ENCODE measurements at regions not wholly inside any gene's neighbourhood (a gene's known extent, or its start where the extent isn't known, plus 50 kb on each side); places are given as distances from the start of the nearest gene placed in this dataset.

- TF ChIP-seq, protein P1, sequence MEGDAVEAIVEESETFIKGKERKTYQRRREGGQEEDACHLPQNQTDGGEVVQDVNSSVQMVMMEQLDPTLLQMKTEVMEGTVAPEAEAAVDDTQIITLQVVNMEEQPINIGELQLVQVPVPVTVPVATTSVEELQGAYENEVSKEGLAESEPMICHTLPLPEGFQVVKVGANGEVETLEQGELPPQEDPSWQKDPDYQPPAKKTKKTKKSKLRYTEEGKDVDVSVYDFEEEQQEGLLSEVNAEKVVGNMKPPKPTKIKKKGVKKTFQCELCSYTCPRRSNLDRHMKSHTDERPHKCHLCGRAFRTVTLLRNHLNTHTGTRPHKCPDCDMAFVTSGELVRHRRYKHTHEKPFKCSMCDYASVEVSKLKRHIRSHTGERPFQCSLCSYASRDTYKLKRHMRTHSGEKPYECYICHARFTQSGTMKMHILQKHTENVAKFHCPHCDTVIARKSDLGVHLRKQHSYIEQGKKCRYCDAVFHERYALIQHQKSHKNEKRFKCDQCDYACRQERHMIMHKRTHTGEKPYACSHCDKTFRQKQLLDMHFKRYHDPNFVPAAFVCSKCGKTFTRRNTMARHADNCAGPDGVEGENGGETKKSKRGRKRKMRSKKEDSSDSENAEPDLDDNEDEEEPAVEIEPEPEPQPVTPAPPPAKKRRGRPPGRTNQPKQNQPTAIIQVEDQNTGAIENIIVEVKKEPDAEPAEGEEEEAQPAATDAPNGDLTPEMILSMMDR (IDR thresholded peaks at IDR 0.05; ENCODE audit: insufficient read depth, low read length, poor library complexity, severe bottlenecking) = no peak
- H3K27me3 ChIP-seq (ENCODE audit: control insufficient read depth, insufficient read depth, low read length) = no peaks in the 10 kb centered on the region
- H3K36me3 ChIP-seq (ENCODE audit: control insufficient read depth, insufficient read depth, low read length) = no peaks in the 10 kb centered on the region
- H3K4me3 ChIP-seq (ENCODE audit: low read depth, low read length) = no peak overlapping the region
- DNase-seq (ENCODE audit: low read depth) = no peak
Observed at GRCh38 chr2:234615643-234616356, 118.9 kb upstream of the ARL4C start.

DNA sequence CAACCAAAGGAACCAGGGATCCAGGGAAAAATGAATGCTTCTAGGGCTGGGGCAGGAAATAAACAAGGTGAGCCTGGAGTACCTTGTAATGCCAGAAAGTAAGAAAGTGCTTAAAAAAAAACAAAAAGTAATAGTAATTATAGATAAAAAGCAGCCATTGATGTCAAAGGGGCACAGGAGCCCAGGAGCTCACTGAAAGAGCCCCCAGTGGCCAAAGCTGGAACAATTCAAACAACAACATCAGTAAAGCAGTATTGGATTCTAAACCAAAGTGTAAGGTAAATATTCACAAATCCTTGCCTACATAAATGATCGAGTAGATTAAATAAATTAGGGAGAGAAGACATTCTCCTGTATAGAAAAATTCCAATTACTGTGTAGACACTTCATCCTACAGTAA, 114.3 kb upstream of the ARL4C start:
- Histone ChIP-seq H3K36me3 (ENCODE audit: control insufficient read depth, insufficient read depth, low read length) (no peaks in the 10 kb centered on the region), H3K4me3 (ENCODE audit: low read depth, low read length) (no peak overlapping the region), H3K27me3 (ENCODE audit: control insufficient read depth, insufficient read depth, low read length) (no peaks in the 10 kb centered on the region)
- TF ChIP-seq, protein P1 (IDR thresholded peaks at IDR 0.05; ENCODE audit: insufficient read depth, low read length, poor library complexity, severe bottlenecking) = peak; percentile 29
- no peak for DNase-seq (ENCODE audit: low read depth)

GRCh38 chr2:234608946-234609345, 112.1 kb upstream of the ARL4C start:
- H3K36me3 ChIP-seq (ENCODE audit: control insufficient read depth, insufficient read depth, low read length) = no peaks in the 10 kb centered on the region
- H3K4me3 ChIP-seq (ENCODE audit: low read depth, low read length) = no peak overlapping the region
- no peak for DNase-seq (ENCODE audit: low read depth)
- TF ChIP-seq, protein P1 (IDR thresholded peaks at IDR 0.05; ENCODE audit: insufficient read depth, low read length, poor library complexity, severe bottlenecking) = no peak
- no peaks in the 10 kb centered on the region for H3K27me3 ChIP-seq (ENCODE audit: control insufficient read depth, insufficient read depth, low read length)

DNA sequence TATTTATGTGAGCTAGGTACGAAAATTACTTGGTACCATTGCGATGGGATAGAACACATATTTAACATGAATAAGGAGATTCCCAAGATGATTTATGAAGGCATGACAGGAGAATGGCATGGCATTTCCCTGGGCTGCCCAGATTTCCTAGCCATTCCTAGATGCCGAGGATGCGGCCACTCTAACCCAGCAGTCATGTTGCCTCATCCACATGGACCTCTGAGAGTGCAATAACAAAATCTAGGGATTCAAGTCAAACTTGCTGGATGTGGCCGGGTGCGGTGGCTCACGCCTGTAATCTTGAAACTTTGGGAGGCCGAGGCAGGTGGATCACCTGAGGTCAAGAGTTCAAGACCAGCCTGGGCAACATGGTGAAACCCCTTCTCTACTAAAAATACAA, 110.8 kb upstream of the ARL4C start:
- TF ChIP-seq, protein P1 (IDR thresholded peaks at IDR 0.05; ENCODE audit: insufficient read depth, low read length, poor library complexity, severe bottlenecking) = no peak
- Histone ChIP-seq H3K36me3 (ENCODE audit: control insufficient read depth, insufficient read depth, low read length) (no peaks in the 10 kb centered on the region), H3K4me3 (ENCODE audit: low read depth, low read length) (no peak overlapping the region), H3K27me3 (ENCODE audit: control insufficient read depth, insufficient read depth, low read length) (no peaks in the 10 kb centered on the region)
- no peak for DNase-seq (ENCODE audit: low read depth)

GRCh38 chr2:234606896-234607295, 110.0 kb upstream of the ARL4C start:
- peak; percentile 86 for DNase-seq (ENCODE audit: low read depth)
- H3K27me3 ChIP-seq (ENCODE audit: control insufficient read depth, insufficient read depth, low read length) = no peaks in the 10 kb centered on the region
- no peaks in the 10 kb centered on the region for H3K36me3 ChIP-seq (ENCODE audit: control insufficient read depth, insufficient read depth, low read length)
- H3K4me3 ChIP-seq (ENCODE audit: low read depth, low read length) = no peak overlapping the region
- TF ChIP-seq, protein P1 (IDR thresholded peaks at IDR 0.05; ENCODE audit: insufficient read depth, low read length, poor library complexity, severe bottlenecking) = no peak

- no peaks in the 10 kb centered on the region for H3K36me3 ChIP-seq (ENCODE audit: control insufficient read depth, insufficient read depth, low read length)
- TF ChIP-seq, protein P1 (IDR thresholded peaks at IDR 0.05; ENCODE audit: insufficient read depth, low read length, poor library complexity, severe bottlenecking) = no peak
- no peak for DNase-seq (ENCODE audit: low read depth)
- H3K4me3 ChIP-seq (ENCODE audit: low read depth, low read length) = no peak overlapping the region
- no peaks in the 10 kb centered on the region for H3K27me3 ChIP-seq (ENCODE audit: control insufficient read depth, insufficient read depth, low read length)
Observed at GRCh38 chr2:234603619-234604018, 106.7 kb upstream of the ARL4C start.
